ENCODE measurements at regions not wholly inside any gene's neighbourhood (a gene's known extent, or its start where the extent isn't known, plus 50 kb on each side); places are given as distances from the start of the nearest gene placed in this dataset.

DNA sequence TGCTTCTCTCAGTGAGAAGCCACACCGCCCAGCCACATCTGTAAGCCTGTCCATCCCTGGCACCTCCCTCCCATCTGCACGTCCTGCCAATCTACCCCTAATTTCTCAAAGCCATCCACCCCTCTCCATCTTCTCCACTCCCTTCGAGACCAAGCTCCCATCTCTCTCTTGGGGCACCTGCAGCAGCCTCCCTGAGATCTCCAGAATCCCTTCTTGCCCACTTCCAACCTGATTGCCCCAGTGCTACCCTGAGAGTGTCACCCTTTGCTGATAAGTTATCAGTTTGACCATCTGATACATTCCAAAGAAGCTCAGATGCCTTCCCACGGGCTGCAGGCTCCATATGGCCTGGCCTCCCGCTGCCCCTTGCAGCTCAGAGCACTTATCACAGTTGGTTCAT, 496.1 kb downstream of the SHQ1 start:
- TF ChIP-seq, protein P1, sequence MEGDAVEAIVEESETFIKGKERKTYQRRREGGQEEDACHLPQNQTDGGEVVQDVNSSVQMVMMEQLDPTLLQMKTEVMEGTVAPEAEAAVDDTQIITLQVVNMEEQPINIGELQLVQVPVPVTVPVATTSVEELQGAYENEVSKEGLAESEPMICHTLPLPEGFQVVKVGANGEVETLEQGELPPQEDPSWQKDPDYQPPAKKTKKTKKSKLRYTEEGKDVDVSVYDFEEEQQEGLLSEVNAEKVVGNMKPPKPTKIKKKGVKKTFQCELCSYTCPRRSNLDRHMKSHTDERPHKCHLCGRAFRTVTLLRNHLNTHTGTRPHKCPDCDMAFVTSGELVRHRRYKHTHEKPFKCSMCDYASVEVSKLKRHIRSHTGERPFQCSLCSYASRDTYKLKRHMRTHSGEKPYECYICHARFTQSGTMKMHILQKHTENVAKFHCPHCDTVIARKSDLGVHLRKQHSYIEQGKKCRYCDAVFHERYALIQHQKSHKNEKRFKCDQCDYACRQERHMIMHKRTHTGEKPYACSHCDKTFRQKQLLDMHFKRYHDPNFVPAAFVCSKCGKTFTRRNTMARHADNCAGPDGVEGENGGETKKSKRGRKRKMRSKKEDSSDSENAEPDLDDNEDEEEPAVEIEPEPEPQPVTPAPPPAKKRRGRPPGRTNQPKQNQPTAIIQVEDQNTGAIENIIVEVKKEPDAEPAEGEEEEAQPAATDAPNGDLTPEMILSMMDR (conservative IDR thresholded peaks at IDR 0.05; ENCODE audit: low read depth in 2 of 2) = no peak
- TF ChIP-seq EZH2 (IDR thresholded peaks at IDR 0.05; ENCODE audit: low read depth, unreplicated experiment) (no peak), CREB1 (CRISPR knock-in tag; IDR thresholded peaks at IDR 0.05; ENCODE audit: low read depth) (no peak), POLR2AphosphoS5 (IDR thresholded peaks at IDR 0.05; ENCODE audit: low read depth) (no peak), EZH2phosphoT487 (IDR thresholded peaks at IDR 0.05; ENCODE audit: unreplicated experiment) (no peak), ZNF331 (CRISPR knock-in tag; IDR thresholded peaks at IDR 0.05; ENCODE audit: low read depth) (no peak), JUNB (IDR thresholded peaks at IDR 0.05; ENCODE audit: unreplicated experiment) (no peak), ZNF114 (CRISPR knock-in tag; IDR thresholded peaks at IDR 0.05) (no peak)
- TF ChIP-seq, protein P2, sequence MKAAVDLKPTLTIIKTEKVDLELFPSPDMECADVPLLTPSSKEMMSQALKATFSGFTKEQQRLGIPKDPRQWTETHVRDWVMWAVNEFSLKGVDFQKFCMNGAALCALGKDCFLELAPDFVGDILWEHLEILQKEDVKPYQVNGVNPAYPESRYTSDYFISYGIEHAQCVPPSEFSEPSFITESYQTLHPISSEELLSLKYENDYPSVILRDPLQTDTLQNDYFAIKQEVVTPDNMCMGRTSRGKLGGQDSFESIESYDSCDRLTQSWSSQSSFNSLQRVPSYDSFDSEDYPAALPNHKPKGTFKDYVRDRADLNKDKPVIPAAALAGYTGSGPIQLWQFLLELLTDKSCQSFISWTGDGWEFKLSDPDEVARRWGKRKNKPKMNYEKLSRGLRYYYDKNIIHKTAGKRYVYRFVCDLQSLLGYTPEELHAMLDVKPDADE (IDR thresholded peaks at IDR 0.05) = no peak
- TF ChIP-seq, protein P3, sequence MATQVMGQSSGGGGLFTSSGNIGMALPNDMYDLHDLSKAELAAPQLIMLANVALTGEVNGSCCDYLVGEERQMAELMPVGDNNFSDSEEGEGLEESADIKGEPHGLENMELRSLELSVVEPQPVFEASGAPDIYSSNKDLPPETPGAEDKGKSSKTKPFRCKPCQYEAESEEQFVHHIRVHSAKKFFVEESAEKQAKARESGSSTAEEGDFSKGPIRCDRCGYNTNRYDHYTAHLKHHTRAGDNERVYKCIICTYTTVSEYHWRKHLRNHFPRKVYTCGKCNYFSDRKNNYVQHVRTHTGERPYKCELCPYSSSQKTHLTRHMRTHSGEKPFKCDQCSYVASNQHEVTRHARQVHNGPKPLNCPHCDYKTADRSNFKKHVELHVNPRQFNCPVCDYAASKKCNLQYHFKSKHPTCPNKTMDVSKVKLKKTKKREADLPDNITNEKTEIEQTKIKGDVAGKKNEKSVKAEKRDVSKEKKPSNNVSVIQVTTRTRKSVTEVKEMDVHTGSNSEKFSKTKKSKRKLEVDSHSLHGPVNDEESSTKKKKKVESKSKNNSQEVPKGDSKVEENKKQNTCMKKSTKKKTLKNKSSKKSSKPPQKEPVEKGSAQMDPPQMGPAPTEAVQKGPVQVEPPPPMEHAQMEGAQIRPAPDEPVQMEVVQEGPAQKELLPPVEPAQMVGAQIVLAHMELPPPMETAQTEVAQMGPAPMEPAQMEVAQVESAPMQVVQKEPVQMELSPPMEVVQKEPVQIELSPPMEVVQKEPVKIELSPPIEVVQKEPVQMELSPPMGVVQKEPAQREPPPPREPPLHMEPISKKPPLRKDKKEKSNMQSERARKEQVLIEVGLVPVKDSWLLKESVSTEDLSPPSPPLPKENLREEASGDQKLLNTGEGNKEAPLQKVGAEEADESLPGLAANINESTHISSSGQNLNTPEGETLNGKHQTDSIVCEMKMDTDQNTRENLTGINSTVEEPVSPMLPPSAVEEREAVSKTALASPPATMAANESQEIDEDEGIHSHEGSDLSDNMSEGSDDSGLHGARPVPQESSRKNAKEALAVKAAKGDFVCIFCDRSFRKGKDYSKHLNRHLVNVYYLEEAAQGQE (IDR thresholded peaks at IDR 0.05; ENCODE audit: unreplicated experiment) = no peak
